H9 (cell line): ENCODE measurements at regions not wholly inside any gene's neighbourhood (a gene's known extent, or its start where the extent isn't known, plus 50 kb on each side); places are given as distances from the start of the nearest gene placed in this dataset.

Source experiments
- DNase-seq: peaks from one replicate; pipeline ENCODE4 v3.0.0-alpha.2; 2017
- H2AFZ ChIP-seq: one replicate; pipeline ENCODE4 v1.6.1; 2013; ENCODE audit warnings: mild to moderate bottlenecking, low read length, control low read depth, moderate library complexity
- H2AK5ac ChIP-seq: 2 replicates; pipeline ENCODE4 v1.6.1; 2013; ENCODE audit warnings: low read length, control low read depth, mixed read lengths; ENCODE audit not compliant: insufficient read length
- H2BK120ac ChIP-seq: one replicate; pipeline ENCODE4 v1.6.1; 2013; ENCODE audit warnings: low read depth, mild to moderate bottlenecking, low read length, control low read depth, inconsistent platforms; ENCODE audit not compliant: poor library complexity, severe bottlenecking
- H2BK12ac ChIP-seq: 2 replicates; pipeline ENCODE4 v1.6.1; 2013; ENCODE audit warnings: low read length, control low read depth, mixed read lengths, low read depth; ENCODE audit not compliant: insufficient read length
- H2BK15ac ChIP-seq: 2 replicates; pipeline ENCODE4 v1.6.1; 2013; ENCODE audit warnings: low read depth, low read length, control low read depth
- H2BK20ac ChIP-seq: one replicate; pipeline ENCODE4 v1.6.1; 2013; ENCODE audit warnings: low read depth, mild to moderate bottlenecking, low read length, control low read depth, inconsistent platforms; ENCODE audit not compliant: poor library complexity, severe bottlenecking
- H2BK5ac ChIP-seq: 2 replicates; pipeline ENCODE4 v1.6.1; 2013; ENCODE audit warnings: low read length, control low read depth, mixed read lengths; ENCODE audit not compliant: insufficient read length
- H3K14ac ChIP-seq: 2 replicates; pipeline ENCODE4 v1.6.1; 2013; ENCODE audit warnings: low read length, control low read depth; ENCODE audit not compliant: insufficient read depth
- H3K18ac ChIP-seq: 2 replicates; pipeline ENCODE4 v1.6.1; 2013; ENCODE audit warnings: low read depth, mild to moderate bottlenecking, mixed read lengths, low read length, control low read depth; ENCODE audit not compliant: insufficient read length
- H3K23ac ChIP-seq: 2 replicates; pipeline ENCODE4 v1.6.1; 2013; ENCODE audit warnings: low read length, control low read depth, mixed read lengths, low read depth; ENCODE audit not compliant: insufficient read length
- H3K23me2 ChIP-seq: 2 replicates; pipeline ENCODE4 v1.6.1; 2013; ENCODE audit warnings: low read depth, mild to moderate bottlenecking, mixed read lengths, low read length, control low read depth; ENCODE audit not compliant: insufficient read length, poor library complexity, severe bottlenecking
- H3K27ac ChIP-seq: 2 replicates; pipeline ENCODE4 v1.5.1; 2013; ENCODE audit warnings: low read length, control low read depth, mixed read lengths, low read depth; ENCODE audit not compliant: insufficient read length
- H3K27me3 ChIP-seq: 2 replicates; pipeline ENCODE4 v1.6.1; 2013; ENCODE audit warnings: low read length, control low read depth, inconsistent platforms; ENCODE audit not compliant: insufficient read depth
- H3K4ac ChIP-seq: 2 replicates; pipeline ENCODE4 v1.6.1; 2013; ENCODE audit warnings: low read depth, mild to moderate bottlenecking, control low read depth, inconsistent platforms, low read length, moderate library complexity
- H3K4me1 ChIP-seq: 2 replicates; pipeline ENCODE4 v1.6.1; 2013; ENCODE audit warnings: low read length, control low read depth, inconsistent platforms; ENCODE audit not compliant: insufficient read depth
- H3K4me2 ChIP-seq: 2 replicates; pipeline ENCODE4 v1.6.1; 2013; ENCODE audit warnings: low read length, control low read depth, mixed read lengths; ENCODE audit not compliant: insufficient read length, insufficient read depth
- H3K56ac ChIP-seq: 2 replicates; pipeline ENCODE4 v1.6.1; 2013; ENCODE audit warnings: low read depth, mild to moderate bottlenecking, mixed read lengths, low read length, control low read depth; ENCODE audit not compliant: insufficient read length
- H3K79me1 ChIP-seq: 2 replicates; pipeline ENCODE4 v1.6.1; 2013; ENCODE audit warnings: low read depth, mild to moderate bottlenecking, moderate library complexity, low read length, control low read depth, inconsistent platforms; ENCODE audit not compliant: insufficient read depth, poor library complexity, severe bottlenecking
- H3K79me2 ChIP-seq: 2 replicates; pipeline ENCODE4 v1.6.1; 2013; ENCODE audit warnings: low read length, control low read depth, inconsistent platforms; ENCODE audit not compliant: insufficient read depth
- H3K9ac ChIP-seq: 2 replicates; pipeline ENCODE4 v1.6.1; 2013; ENCODE audit warnings: low read length, control low read depth, mixed read lengths; ENCODE audit not compliant: insufficient read length; ENCODE audit errors: extremely low read depth
- H3K9me3 ChIP-seq: one replicate; pipeline ENCODE4 v1.6.1; 2013; ENCODE audit warnings: low read depth, low read length, inconsistent platforms; ENCODE audit not compliant: control insufficient read depth
- H3T11ph ChIP-seq: one replicate; pipeline ENCODE4 v1.6.1; 2013; ENCODE audit warnings: mild to moderate bottlenecking, low read length, control low read depth, inconsistent platforms
- H4K20me1 ChIP-seq: one replicate; pipeline ENCODE4 v1.6.1; 2013; ENCODE audit not compliant: control insufficient read depth, insufficient read length, insufficient read depth
- H4K5ac ChIP-seq: 2 replicates; pipeline ENCODE4 v1.6.1; 2013; ENCODE audit warnings: low read depth, mild to moderate bottlenecking, mixed read lengths, low read length, control low read depth; ENCODE audit not compliant: insufficient read length
- H4K8ac ChIP-seq: replicated peaks from 2 replicates; pipeline ENCODE4 v1.6.1; 2013; ENCODE audit warnings: low read length, control low read depth, mixed read lengths, low read depth; ENCODE audit not compliant: insufficient read length
- H4K91ac ChIP-seq: 2 replicates; pipeline ENCODE4 v1.6.1; 2013; ENCODE audit warnings: low read depth, mild to moderate bottlenecking, moderate library complexity, mixed read lengths, low read length, control low read depth; ENCODE audit not compliant: insufficient read length
- H3K27ac Mint-ChIP-seq, 3 experiments: 2 replicates in 2 of 3; 3 replicates in 1 of 3; pipeline ENCODE4 v1.8.0; 2020 to 2021; ENCODE audit warnings: mixed read lengths in 3 of 3, mild to moderate bottlenecking in 1 of 3, moderate library complexity in 1 of 3
- H3K27me3 Mint-ChIP-seq: 2 replicates; pipeline ENCODE4 v1.8.0; 2021; ENCODE audit warnings: low read depth, mild to moderate bottlenecking, moderate library complexity, mixed read lengths
- H3K36me3 Mint-ChIP-seq, 3 experiments: 2 replicates in 2 of 3; 3 replicates in 1 of 3; pipeline ENCODE4 v1.8.0; 2020 to 2021; ENCODE audit warnings: low read depth in 3 of 3, mixed read lengths in 3 of 3; ENCODE audit not compliant: insufficient read depth in 1 of 3
- H3K4me1 Mint-ChIP-seq, 2 experiments: 2 replicates each; pipeline ENCODE4 v1.8.0; 2020; ENCODE audit warnings: mixed read lengths in 2 of 2
- H3K4me3 Mint-ChIP-seq, 2 experiments: 2 replicates in 1 of 2; 3 replicates in 1 of 2; pipeline ENCODE4 v1.8.0; 2020 to 2021; ENCODE audit warnings: mild to moderate bottlenecking in 2 of 2, mixed read lengths in 2 of 2, moderate library complexity in 1 of 2
- H3K9me3 Mint-ChIP-seq, 2 experiments: 2 replicates in 1 of 2; 3 replicates in 1 of 2; pipeline ENCODE4 v1.8.0; 2020; ENCODE audit warnings: mild to moderate bottlenecking in 2 of 2, mixed read lengths in 2 of 2, moderate library complexity in 1 of 2
- CTCF ChIP-seq: fragments of 200-600 bp; sonication (generic); conservative IDR thresholded peaks from 3 replicates; pipeline ENCODE4 v1.8.0; 2021; ENCODE audit warnings: antibody characterized with exemption, mild to moderate bottlenecking
- WGBS: extraction: QIAGEN DNeasy Blood & Tissue Kit; methylation state at CpG from one replicate; pipeline ENCODE4 v1.1.7; 2013; ENCODE audit warnings: missing lambda C conversion rate, low lambda C conversion rate, mixed read lengths; ENCODE audit not compliant: insufficient read length; ENCODE audit errors: extremely low coverage; 5-methylcytosine and 5-hydroxymethylcytosine counted together

GRCh38 chr21:25424634-25425033 is 182.6 kb downstream of the MRPL39 start:
- Histone ChIP-seq H3K23me2 (no peaks in the 10 kb centered on the region), H3K23ac (no peak overlapping the region), H3T11ph (no peak overlapping the region), H2BK12ac (no peak overlapping the region), H3K4ac (no peak overlapping the region), H3K9me3 (no peaks in the 10 kb centered on the region), H4K20me1 (no peaks in the 10 kb centered on the region), H2AK5ac (no peak overlapping the region), H2BK120ac (no peak overlapping the region), H4K91ac (no peak overlapping the region), H4K8ac (no peak overlapping the region), H4K5ac (no peak overlapping the region), H2BK15ac (no peak overlapping the region), H2BK20ac (no peak overlapping the region), H3K4me1 (no peaks in the 10 kb centered on the region), H3K4me2 (no peak overlapping the region), H3K79me2 (no peaks in the 10 kb centered on the region), H3K79me1 (no peaks in the 10 kb centered on the region), H3K27ac (no peak overlapping the region), H2AFZ (no peak overlapping the region), H3K56ac (no peak overlapping the region), H3K27me3 (no peaks in the 10 kb centered on the region), H3K18ac (no peak overlapping the region), H3K9ac (no peak overlapping the region), H2BK5ac (no peak overlapping the region), H3K14ac (no peak overlapping the region)
- Mint-ChIP-seq H3K4me1 (no peaks in the 10 kb centered on the region; a peak in 1 of 4 replicates), H3K4me3 (no peak overlapping the region), H3K27me3 (peaks cover 8% of the 10 kb centered on the region), H3K27ac (no peak overlapping the region), H3K36me3 (no peaks in the 10 kb centered on the region), H3K9me3 (no peaks in the 10 kb centered on the region; a peak in 1 of 5 replicates)
- WGBS = no CpG with 5 or more reads among the region's 2 CpGs
- no peak for TF ChIP-seq CTCF
- DNase-seq = no peak
